VCaP (cell line): ENCODE measurements at regions not wholly inside any gene's neighbourhood (a gene's known extent, or its start where the extent isn't known, plus 50 kb on each side); places are given as distances from the start of the nearest gene placed in this dataset.

ENCODE experiments used
- H3K27ac ChIP-seq: fragments of 450-650 bp; 2 replicates; pipeline ENCODE4 v1.5.1; 2017
- TF ChIP-seq, protein P1 (sequence below): fragments of 450-650 bp; conservative IDR thresholded peaks from 2 replicates; pipeline ENCODE4 v1.5.1; 2017; ENCODE audit warnings: mild to moderate bottlenecking, moderate library complexity

DNA sequence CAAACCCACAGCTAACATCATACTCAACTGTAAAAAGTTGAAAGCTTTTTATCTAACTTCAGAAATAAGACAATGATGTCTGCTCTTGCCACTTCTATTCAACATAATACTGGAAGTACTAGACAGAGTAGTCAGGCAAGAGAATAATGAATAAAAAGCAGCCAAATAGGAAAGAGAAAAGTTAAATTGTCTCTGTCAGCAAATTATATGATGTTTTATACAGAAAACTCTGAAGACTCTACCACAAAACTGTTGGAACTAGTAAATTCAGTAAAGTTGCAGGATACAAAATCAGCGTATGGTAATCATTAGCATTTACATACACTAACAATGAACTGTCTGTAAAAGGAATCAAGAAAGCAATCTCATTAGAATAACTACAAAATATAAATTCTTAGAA lies 752.9 kb upstream of the CT83 start:
- TF ChIP-seq, protein P1, sequence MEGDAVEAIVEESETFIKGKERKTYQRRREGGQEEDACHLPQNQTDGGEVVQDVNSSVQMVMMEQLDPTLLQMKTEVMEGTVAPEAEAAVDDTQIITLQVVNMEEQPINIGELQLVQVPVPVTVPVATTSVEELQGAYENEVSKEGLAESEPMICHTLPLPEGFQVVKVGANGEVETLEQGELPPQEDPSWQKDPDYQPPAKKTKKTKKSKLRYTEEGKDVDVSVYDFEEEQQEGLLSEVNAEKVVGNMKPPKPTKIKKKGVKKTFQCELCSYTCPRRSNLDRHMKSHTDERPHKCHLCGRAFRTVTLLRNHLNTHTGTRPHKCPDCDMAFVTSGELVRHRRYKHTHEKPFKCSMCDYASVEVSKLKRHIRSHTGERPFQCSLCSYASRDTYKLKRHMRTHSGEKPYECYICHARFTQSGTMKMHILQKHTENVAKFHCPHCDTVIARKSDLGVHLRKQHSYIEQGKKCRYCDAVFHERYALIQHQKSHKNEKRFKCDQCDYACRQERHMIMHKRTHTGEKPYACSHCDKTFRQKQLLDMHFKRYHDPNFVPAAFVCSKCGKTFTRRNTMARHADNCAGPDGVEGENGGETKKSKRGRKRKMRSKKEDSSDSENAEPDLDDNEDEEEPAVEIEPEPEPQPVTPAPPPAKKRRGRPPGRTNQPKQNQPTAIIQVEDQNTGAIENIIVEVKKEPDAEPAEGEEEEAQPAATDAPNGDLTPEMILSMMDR, result no peak
- no peak overlapping the region for H3K27ac ChIP-seq

DNA sequence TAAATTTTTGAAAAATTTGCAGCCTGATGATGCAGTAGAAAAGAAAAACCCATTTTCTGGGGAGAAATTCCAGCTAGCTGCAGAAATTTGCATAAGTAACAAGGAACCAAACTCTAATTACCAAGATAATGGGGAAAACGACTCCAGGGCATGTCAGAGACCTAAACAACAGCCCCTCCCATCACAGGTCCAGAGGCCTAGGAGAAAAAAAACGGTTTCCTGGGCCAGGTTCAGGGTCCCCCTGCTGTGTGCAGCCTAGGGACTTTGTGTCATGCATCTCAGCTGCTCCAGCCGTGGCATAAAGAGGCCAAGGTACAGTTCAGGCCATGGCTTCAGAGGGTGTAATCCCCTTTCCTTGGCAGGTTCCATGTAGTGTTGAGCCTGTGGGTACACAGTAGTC lies 733.7 kb upstream of the CT83 start:
- TF ChIP-seq, protein P1, result no peak
- H3K27ac ChIP-seq, result no peak overlapping the region

DNA sequence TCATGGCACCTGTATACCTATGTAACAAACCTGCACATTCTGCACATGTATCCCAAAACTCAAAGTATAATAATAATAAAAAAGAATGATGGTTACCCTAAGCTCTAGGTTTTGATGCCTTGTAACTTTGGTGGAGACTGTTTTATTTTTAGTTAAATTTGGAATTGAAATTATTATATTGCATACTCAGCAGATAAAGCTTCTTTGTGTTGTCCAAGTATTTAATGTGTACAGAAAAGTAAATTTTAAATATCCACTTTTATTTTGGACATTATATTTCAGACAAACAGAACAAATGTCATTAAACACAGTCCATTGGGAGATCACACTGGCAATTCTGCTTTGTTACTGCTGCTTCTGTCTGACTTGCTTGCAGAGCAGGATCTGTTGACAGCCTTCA lies 684.5 kb upstream of the CT83 start:
- TF ChIP-seq, protein P1, result no peak
- no peak overlapping the region for H3K27ac ChIP-seq

DNA sequence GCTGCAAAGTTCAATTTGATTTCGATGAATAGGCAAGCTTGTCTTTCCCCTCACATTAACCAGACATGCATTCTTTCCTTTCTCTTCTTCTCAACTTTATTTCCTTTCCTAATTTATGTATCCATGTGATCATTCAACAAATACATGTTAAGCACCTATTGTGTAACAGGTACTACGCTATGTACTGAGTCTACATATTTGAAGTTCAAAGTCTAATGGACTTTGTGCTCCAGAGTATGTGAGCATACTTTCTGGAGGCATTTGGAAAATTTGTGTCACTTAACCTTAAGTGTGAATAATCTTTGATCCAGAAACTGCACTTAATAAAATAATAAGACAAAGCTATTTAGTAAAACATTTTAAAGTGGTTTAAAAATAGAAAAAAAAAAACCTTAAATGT lies 675.3 kb upstream of the CT83 start:
- TF ChIP-seq, protein P1, result no peak
- H3K27ac ChIP-seq, result no peak overlapping the region

DNA sequence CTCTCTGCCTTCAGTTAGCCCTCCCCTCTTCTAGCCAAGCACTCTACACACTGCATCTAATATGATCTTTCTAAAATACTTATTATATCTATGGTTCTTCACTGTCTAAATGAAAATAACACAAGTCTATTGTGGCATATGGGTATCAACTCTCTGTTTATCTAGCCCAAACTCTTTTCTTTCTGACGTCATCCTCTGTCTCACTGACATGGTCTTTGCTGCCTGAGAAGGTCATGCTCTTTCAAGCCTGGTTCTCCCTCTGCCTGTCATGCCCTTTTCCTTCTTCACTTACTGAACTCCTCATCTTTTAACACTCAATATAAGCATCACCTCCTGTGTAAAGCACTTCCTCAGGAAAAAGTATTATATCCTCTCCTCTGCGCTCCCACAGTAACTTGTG lies 672.2 kb upstream of the CT83 start:
- H3K27ac ChIP-seq, result no peak overlapping the region
- TF ChIP-seq, protein P1, result no peak

DNA sequence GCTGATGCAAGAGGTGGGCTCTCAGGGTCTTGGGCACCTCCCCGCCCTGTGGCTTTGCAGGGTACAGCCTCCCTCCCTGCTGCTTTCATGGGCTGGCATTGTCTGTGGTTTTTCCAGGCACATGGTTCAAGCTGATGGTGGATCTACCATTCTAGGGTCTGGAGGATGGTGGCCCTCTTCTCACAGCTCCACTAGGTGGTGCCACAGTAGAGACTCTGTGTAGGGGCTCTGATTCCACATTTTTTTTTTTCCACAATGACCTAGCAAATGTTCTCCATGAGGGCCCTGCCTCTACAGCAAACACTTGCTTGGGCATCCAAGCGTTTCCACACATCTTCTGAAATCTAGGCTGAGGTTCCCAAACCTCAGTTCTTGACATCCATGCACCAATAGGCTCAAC lies 657.9 kb upstream of the CT83 start:
- no peak overlapping the region for H3K27ac ChIP-seq
- TF ChIP-seq, protein P1, result no peak

DNA sequence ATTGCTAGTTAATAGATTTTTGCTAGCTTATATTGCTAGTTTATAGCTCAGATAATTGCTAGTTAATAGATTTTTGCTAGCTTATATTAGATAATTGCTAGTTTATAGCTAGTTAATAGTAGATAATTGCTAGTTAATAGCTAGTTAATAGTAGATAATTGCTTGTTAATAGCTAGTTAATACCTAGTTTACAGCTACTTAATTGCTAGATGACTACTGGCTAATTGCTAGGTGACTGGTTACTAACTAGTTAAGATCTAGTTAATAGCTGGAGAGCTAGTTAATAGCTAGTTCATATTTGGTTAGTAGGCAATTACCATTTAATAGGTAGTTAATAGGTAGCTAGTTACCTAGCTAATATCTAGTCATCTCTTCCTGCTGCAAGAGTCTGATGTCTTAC lies 633.8 kb upstream of the CT83 start:
- no peak overlapping the region for H3K27ac ChIP-seq
- TF ChIP-seq, protein P1, result no peak

DNA sequence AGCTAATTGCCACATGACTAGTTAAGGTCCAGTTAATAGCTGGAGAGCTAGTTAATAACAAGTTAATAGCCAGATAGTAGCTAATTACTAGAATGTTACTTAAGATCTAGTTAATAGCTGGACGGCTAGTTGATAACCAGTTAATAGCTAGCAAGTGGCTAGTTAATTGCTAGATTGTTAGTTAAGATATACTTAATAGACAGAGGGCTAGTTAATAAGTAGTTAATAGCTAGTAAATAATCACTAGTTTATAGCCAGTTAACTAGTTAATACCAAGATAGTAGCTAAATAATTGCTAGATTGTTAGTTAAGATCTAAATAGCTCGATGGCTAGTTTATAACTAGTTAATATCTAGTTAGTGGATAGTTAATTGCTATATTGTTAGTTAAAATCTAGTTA lies 632.6 kb upstream of the CT83 start:
- no peak overlapping the region for H3K27ac ChIP-seq
- TF ChIP-seq, protein P1, result no peak
